NCI-H748 treated with DMSO at 0.1 percent for 48 hours (cell line): ENCODE measurements at regions not wholly inside any gene's neighbourhood (a gene's known extent, or its start where the extent isn't known, plus 50 kb on each side); places are given as distances from the start of the nearest gene placed in this dataset.
"Not testable (repeated sequence)": the region's sequence is repeated elsewhere in the genome, so short reads cannot be mapped to it uniquely, and the experiment has no call there.

Source experiments
- DNase-seq: peaks from one replicate; lab custom pipeline; 2025; lab: John Stamatoyannopoulos, UW

DNA sequence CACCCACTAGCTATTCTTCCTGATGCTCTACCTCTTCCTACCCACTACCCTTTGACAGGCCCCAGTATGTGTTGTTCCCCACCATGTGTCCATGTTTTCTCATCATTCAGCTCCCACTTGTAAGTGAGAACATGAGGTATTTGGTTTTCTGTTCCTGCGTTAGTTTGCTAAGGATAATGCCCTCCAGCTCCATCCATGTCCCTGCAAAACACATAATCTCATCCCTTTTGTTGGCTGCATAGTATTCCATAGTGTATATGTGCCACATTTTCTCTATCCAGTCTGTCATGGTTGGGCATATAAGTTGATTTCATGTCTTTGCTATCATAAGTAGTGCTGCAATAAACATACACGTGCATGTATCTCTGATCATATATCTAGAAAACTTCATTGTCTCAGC lies 218.3 kb upstream of the STXBP5 start:
- no peak for DNase-seq

DNA sequence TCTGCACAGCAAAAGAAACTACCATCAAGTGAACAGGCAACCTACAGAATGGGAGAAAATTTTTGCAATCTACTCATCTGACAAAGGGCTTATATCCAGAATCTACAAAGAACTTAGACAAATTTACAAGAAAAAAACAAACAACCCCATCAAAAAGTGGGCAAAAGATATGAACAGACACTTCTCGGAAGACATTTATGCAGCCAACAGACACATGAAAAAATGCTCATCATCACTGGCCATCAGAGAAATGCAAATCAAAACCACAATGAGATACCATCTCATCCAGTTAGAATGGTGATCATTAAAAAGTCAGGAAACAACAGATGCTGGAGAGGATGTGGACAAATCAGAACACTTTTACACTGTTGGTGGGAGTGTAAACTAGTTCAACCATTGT lies 216.3 kb upstream of the STXBP5 start:
- DNase-seq: not testable (repeated sequence)

DNA sequence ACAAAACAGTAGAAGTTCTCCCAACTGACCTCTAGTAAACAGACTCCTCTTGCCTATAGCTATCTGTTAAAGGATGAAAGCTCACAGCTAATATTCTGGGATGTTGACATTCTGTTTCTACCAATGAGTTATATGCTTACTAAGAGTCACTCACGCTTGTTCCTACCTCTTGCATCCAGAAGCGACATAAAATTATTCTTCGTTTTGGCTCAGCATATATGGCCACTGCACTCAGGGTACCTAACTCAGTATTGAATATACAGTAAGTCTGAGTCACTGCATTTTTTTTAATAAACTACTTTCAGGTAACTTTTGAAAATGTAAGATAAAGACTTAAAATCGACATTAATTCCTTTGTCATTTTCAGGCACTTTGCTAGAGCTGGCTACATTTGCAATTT lies 214.4 kb upstream of the STXBP5 start:
- no peak for DNase-seq

DNA sequence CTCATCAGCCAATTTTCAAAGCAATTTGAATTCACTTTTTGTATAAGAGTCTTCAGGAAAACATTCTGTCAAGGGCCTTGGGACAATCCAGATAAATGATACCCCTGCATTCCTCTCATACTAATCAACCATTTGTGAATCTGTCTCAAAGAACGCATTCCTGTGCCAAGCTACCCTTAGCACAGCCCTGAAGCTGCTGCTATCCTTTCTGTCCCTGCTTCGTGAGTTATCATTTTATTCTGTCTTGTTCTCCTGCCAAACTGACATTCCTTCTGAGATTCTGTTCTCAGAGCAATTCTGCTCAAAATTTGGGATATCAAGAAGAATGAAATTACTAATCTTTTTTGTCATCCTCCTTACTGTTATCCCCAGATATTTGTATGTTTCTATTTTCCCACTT lies 213.9 kb upstream of the STXBP5 start:
- DNase-seq: no peak

DNA sequence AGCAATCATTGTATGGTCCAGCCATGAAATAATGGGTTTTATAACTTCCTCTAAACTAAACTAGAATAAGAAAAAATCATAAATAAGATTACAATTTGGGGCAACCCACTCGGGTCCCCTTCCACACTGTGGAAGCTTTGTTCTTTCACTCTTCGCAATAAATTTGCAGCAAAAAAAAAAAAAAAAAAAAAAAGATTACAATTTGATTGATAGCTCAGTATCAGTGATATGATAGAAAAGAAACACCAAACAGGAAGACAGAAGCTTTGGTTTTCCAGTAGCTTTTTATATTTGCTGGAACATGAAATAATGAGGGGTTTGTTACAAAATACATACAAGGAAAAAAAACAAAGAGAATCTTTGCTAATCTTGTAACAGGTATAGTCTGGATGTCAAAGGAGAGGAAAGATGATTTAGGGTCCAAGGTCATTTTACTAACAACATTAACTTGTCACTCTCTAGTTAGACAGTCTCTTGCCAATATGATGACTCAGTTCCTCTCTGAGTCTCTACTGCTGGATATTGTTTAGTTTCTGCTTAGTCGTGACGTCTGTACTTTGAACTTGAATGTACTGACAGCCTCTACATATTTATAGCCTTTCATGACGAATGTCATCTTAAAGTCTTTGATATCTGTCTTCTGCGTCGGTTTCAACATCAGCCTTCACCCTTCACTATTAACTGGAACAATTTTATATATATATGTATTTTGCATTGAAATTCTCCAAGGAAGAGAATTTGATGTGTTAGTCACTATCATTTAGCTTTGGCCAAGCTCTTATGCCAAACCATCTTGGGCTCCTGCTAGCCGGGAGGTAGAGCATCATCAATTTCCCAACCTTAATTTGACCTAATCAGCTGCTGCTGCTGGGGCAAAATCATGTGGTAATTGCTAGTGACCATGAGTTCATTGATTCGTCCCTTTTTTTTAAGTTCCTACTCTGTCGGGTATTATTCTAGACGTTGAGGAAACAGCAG lies 213.1 kb upstream of the STXBP5 start:
- DNase-seq: no peak

DNA sequence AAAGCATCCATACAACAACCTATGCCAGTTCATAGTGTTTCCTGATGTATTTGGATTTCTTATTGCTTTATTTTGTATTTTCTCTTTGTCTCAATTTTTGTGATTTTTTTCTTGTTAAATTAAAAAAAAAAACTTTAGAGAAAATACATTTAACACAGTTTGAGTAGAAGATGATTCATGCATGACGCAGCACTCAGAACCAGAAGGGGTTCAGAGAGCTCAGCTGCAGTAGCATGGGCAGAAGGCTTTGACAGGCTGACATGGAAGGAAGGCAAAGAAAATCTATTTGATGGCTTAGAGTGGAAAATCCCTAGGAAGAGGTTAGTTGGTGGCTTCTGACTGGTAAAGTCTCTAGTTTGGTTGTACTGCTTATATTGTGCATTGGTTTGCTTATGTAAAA lies 207.2 kb upstream of the STXBP5 start:
- no peak for DNase-seq

DNA sequence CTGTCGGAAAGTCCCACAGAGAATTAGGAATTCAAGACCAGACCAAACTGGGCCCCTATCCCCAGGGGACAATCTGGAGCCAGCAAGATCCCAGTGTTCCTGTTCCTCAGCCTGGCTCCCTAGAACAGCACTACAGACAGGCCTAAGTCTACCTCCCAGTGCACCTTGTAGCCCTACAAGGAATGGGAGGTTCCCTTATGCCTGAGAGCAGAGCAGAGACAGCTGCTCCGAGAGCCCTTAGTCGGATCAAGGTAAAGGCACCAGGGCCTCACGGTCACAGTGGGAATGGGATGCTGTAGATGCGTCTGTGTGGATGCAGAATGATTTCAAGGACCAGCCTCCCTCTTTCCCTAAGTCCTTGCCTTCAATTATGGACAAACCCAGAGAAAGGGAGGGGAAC lies 204.5 kb upstream of the STXBP5 start:
- no peak for DNase-seq

DNA sequence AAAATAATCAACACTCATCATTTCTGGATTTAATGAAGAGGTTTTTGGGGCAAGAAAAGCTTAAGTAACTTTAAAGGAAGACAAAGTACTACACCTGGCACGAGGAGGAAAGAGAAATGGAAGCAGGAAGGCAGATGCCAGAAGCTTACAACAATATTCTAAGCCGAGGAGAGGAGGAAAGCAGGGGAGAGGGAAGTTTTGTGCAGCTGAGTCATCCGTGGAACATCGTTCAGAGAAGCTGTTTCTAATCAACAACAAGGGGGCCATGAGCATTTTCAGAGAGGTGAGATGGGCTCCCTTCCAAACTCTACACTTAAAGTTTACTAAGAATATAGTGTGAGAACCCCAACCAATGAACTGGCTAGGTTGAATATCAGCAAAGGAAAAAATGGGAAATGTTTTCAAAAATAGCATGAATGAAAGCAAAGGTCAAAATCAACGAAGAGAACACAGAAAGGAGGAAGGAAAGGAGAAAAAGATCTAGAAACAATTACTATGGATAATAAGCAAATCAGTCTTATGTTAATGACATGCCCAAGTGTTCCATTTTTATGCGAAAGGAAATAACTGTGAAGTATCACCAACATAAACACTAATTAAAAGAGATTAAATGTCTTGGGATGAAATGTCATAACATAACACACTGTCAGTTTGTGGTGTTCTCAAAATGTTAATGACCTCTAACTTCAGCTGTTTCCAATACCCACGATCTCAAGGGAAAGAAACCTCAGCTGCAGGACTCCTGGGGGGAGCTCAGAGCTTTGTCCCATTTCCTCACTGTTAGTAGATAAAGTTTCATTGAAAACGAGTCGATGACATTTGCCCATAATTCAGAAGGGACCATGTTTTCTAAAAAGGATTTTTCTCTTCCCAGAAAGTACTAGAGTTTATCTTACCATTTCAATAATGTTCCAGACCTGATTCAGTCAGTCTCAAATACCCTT lies 203.4 kb upstream of the STXBP5 start:
- no peak for DNase-seq

DNA sequence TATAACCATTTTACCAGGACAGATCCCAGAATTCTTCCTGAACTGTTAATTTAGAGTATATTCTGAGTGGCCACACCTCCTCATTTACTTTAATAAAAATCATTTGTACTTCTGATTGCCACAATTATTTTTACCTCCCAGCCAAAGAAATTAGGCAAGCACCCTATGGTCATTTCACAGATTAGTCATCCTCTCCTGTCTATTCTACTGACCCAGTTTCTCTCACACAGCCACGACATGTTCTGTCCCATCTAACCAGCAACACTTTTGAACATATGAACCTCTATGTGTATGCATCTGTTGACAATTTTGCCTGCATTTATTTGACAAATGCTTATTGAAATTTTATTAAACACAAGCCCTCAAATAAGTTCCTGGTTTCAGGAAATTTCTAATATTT lies 202.6 kb upstream of the STXBP5 start:
- DNase-seq: no peak

DNA sequence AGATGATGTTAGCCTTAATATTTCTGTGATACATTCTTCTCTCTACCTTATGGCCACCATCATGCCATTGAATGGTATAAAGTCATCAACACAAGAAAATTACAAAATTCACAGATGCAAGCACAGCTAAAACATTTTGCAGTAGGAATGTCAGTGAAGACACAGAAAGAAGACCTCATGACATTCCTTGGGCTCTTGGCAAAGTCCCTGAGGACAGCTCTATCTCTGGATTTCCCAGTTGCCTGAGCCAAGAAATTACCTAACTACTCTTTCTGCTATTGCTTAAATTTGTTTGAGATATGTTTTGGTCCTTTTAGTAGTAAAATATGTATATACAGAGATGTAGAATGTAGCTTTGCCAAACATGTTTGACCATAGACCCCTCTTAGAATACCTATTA lies 201.0 kb upstream of the STXBP5 start:
- no peak for DNase-seq

DNA sequence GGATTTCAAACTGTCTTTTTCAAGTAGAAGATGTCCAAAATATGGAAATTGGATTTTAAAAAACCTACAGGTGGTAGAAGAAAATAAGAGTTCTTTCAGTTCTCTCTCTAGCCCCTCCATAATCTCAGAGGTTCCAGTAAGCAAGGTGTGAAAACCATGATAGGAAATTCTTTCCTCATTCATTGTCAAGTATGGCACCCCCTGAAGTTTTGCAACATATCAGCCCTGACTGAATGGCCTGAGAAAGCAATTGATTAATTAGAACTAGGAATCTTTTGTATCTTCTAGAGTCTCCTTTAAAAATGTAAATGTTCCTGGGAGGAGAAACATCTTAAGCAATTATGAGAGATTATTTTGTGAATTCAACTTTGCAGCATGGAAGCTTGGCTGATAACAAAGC lies 198.7 kb upstream of the STXBP5 start:
- no peak for DNase-seq

DNA sequence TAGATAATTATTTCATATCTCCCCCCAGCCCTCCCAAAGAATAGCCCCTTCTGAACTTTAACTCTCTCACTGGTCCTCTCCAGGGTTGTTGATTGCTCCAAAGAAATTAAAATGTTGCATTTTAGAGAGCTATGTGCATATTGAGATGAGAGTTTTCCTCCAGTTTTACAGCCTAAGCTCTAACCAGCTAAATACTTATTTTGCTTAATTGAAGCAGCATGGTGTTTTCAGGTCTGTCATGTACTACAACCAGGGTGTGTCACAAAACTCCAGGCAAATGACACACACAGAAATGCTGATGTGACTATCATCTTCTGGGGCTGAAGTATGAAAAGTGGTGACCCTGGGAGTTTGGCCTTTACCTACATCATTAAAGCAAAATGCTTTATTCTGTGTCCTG lies 196.8 kb upstream of the STXBP5 start:
- DNase-seq: no peak

DNA sequence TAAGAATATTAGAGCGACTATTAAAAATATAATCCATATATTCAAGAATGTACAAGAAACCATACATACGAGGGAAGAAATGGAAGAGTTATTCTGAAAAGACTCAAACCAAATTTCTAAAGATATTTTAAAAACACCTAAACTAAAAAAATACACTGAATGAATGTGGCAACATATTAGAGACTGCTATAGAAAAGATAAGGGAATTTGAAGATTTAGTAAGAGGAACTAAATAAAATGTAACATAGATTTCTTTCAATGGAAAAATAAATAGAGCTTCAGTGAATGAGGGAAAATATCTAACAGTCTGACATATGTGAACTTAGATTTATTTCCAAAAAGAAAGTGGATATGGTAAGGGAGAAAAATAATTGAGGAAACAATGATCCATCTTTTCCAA lies 194.9 kb upstream of the STXBP5 start:
- DNase-seq: no peak

DNA sequence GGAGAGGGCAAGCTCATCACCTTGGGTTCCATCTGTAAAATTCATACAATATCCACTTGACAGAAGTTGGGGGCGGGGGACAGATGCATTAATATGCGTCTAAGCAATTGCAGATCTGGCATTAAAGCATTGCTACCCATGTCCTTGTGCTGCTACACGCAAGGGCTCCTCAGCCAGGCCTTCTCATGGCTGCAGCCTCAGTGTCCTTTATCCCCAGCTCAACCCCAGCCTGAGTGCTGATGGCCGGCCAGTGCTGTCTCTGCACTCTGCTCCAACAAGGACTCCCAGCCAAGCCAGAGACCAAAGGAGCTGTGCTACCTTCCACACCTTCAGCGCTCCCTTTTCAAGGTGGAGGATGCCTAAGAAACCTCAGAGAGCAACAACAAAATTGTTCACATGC lies 188.5 kb upstream of the STXBP5 start:
- no peak for DNase-seq

DNA sequence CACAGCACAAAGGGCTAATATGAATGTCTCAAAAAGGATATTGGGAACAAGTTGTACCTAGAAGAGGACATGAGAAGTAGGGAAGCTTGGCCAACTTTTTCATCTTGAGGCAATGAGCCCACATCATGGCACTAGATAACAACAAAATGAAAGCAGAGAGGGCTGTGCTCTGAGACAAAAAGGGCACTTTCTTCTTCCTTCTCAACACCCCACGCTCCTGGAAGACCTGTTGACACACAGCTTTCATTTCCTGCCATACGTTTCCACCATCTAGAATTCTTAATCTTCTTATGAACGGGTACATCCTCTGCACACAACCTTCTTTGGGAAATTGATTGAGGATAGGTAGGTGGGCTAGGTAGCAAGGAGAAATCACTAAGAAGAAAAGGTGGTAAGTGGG lies 187.8 kb upstream of the STXBP5 start:
- DNase-seq: no peak

DNA sequence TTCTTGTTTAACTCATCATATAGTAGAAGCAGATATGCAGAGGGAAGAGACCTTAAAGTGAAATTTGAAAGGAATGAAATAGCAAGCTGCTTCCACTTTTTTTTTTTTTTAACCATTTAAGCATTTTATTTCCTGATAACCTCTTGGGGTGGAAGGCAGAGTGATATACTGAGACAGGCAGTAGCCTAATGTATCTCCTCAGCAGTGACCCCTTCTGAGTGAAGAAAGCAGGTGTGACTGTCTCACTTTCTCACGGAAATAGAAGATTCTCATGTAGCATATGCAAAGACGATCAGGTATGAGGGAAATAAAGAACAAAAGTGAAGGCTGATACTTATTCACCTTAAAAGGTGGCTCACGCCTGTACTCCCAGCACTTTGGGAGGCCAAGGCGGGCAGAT lies 187.1 kb upstream of the STXBP5 start:
- no peak for DNase-seq

DNA sequence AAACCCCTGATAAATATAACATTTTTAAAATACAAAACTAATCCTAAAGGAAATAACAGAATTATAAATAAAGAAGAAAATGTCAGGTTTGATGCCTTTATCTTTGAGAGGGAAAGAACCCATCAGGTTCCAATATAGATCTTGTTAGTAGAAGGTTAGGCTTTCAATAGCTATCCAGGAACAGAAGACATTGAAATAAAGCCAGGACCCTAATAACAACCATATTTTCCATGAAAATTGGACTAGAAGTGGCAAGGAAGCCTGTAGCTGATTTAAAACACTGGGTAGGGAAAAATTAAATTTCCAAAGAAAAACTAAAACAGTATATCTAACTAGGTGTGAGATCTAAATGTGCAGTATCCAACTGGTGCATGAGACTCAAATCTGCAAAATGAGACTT lies 185.2 kb upstream of the STXBP5 start:
- no peak for DNase-seq

DNA sequence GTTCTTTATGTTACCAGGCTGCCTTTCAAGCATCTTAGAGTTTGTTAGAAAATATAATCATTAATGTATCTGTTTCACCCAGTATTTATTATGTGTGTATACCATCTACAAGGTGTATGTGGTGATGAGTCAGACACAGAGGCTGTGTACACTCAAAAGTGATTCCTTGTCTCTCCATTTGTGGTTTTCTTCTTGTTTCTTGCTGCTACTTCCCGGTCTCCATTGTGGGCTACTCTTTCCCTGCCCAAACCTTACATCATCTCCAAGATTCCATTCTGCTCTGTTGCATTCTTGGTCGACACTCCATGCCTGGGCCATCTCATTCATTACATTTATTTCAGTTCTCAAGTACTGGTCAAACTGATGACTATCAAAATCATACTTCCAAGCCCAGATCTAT lies 182.2 kb upstream of the STXBP5 start:
- DNase-seq: no peak

DNA sequence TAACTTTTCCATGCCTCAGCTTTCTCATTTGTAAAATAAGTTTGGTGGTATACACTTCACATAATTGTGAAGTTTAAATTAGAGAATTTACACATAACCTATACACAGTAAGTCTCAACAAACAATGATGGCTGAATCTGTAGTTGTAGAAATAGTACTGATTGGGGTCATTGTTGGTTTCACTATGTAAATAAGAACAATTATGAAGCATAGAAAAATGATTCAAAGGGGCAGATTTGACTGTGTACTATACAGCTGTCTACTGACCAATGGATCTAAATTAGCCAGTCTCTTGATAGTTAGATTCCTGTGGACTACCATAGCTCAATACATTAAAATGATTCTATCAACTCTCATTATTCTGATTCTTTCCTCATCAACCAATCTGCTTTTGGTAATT lies 181.1 kb upstream of the STXBP5 start:
- DNase-seq: no peak

DNA sequence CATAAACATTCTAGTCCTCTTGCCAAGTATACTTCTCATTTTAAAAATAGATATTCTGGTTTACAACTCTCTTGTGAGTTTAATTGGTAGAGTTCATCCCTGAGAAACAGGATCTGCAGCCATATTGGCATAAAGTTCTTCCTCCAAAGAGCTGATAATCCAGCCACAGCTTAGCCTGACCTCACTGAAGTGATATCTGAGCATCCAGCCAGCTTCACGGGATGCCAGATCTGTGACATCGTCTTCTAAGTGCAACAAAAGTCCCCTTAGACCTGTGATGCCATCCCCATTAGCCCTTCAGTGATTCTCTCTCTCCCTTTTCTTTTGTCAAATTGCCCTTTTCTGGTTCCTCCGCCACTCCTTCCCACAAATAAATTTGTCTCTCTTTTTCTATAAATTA lies 180.6 kb upstream of the STXBP5 start:
- DNase-seq: no peak

DNA sequence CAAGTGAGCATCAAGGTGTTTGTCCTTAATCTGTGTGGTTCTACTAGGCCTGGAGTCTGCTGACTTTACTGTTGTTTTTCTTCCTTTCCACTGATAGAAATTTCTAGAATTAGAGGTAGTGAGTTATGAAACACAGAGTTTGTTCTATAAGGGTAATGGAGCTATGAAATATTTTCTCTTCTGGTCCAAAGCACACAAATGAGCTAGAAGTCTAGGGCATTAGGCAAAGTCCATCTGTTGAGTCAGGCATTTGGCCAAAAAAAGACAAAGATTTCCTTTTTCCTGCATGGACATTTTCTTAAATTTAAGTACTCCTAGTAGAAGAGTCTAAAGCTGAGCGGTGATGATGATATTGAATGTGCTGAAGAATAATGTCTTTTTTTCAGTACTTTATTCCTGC lies 174.3 kb upstream of the STXBP5 start:
- no peak for DNase-seq

DNA sequence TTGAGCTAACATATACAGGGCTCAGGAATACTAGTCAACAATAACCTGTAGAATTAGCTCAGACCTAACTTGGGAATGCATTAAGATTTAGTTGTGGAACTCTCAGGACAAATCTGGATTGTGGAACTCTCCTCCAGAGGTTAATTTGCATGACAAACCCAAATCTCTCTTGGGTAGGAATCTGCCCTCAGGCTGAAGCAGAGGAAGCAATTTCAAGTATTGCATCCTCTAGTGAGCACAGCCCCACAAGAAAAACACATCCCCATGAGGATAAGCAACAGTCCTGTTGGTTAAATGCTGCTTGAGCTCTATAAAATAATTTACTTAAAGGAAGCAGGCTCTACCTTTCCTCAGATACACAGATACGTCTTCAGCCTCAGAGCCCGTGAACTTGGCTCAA lies 170.9 kb upstream of the STXBP5 start:
- no peak for DNase-seq

DNA sequence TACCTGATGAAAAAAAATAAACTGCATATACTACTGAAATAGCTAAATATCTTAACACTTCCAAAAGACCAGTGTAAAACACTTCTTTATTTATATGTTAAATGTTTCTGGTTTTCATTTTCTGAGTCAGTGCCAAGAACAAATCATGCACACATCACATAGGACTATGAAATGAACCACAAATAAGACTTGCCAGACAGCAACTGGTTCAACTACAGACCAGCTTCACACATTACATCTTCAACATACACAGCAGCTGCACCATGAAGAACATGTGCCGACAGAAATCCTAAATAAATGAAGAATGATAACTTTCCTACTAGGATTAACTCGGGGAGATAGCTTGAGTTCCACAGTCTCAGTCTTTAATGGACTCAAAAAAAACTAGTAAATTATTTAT lies 168.3 kb upstream of the STXBP5 start:
- DNase-seq: no peak
